Progenitor cell of endocrine pancreas (in vitro differentiated cells): ENCODE measurements at regions not wholly inside any gene's neighbourhood (a gene's known extent, or its start where the extent isn't known, plus 50 kb on each side); places are given as distances from the start of the nearest gene placed in this dataset.
"Not testable (repeated sequence)": the region's sequence is repeated elsewhere in the genome, so short reads cannot be mapped to it uniquely, and the experiment has no call there.

Source experiments
- DNase-seq: peaks from one replicate; pipeline ENCODE4 v3.0.0; 2021; ENCODE audit warnings: low spot score; ENCODE audit not compliant: unreplicated experiment
- H3K27ac Mint-ChIP-seq: 2 replicates; pipeline ENCODE4 v1.8.0; 2021; ENCODE audit warnings: mild to moderate bottlenecking, moderate library complexity, mixed read lengths
- H3K27me3 Mint-ChIP-seq: 2 replicates; pipeline ENCODE4 v1.8.0; 2021; ENCODE audit warnings: mixed read lengths
- H3K36me3 Mint-ChIP-seq: 2 replicates; pipeline ENCODE4 v1.8.0; 2022; ENCODE audit warnings: mixed read lengths; ENCODE audit not compliant: insufficient read depth
- H3K4me1 Mint-ChIP-seq: 2 replicates; pipeline ENCODE4 v1.8.0; 2021; ENCODE audit warnings: low read depth, mixed read lengths
- H3K4me3 Mint-ChIP-seq: 2 replicates; pipeline ENCODE4 v1.8.0; 2021; ENCODE audit warnings: low read depth, mild to moderate bottlenecking, moderate library complexity, mixed read lengths
- H3K9me3 Mint-ChIP-seq: 2 replicates; pipeline ENCODE4 v1.8.0; 2021; ENCODE audit warnings: low read depth, mixed read lengths
- CTCF ChIP-seq: fragments of 200-600 bp; sonication (generic); IDR thresholded peaks from one replicate; pipeline ENCODE4 v1.5.0; 2021; ENCODE audit warnings: antibody characterized with exemption, mild to moderate bottlenecking; ENCODE audit not compliant: unreplicated experiment

GRCh38 chr11:39661890-39662289 lies 1797.6 kb downstream of the LRRC4C start:
- Mint-ChIP-seq H3K9me3 (peaks cover 12% of the 10 kb centered on the region), H3K4me3 (no peak overlapping the region), H3K27me3 (no peaks in the 10 kb centered on the region), H3K4me1 (no peaks in the 10 kb centered on the region), H3K36me3 (peaks cover 1% of the 10 kb centered on the region), H3K27ac (no peak overlapping the region)
- TF ChIP-seq CTCF: no peak
- DNase-seq: no peak

- H3K4me1 Mint-ChIP-seq: peaks cover 5% of the 10 kb centered on the region
- H3K9me3 Mint-ChIP-seq: no peaks in the 10 kb centered on the region
- no peaks in the 10 kb centered on the region for H3K27me3 Mint-ChIP-seq
- no peak for DNase-seq
- H3K36me3 Mint-ChIP-seq: no peaks in the 10 kb centered on the region
- H3K4me3 Mint-ChIP-seq: no peak overlapping the region
- TF ChIP-seq CTCF: no peak
- no peak overlapping the region for H3K27ac Mint-ChIP-seq
Measured at GRCh38 chr11:39651857-39652461, 1807.5 kb downstream of the LRRC4C start.

GRCh38 chr11:39641751-39642150 lies 1817.7 kb downstream of the LRRC4C start:
- H3K36me3 Mint-ChIP-seq: no peaks in the 10 kb centered on the region
- H3K27me3 Mint-ChIP-seq: no peaks in the 10 kb centered on the region

GRCh38 chr11:39630365-39630764 lies 1829.1 kb downstream of the LRRC4C start:
- no peak for DNase-seq
- TF ChIP-seq CTCF: no peak
- Mint-ChIP-seq H3K36me3 (no peaks in the 10 kb centered on the region), H3K27me3 (no peaks in the 10 kb centered on the region), H3K4me3 (no peak overlapping the region), H3K9me3 (peaks cover 6% of the 10 kb centered on the region), H3K4me1 (no peaks in the 10 kb centered on the region), H3K27ac (no peak overlapping the region)

More at GRCh38 chr11:39641751-39642150, 1817.7 kb downstream of the LRRC4C start:
- no peaks in the 10 kb centered on the region for H3K4me1 Mint-ChIP-seq
- H3K27ac Mint-ChIP-seq: no peak overlapping the region
- DNase-seq: no peak
- TF ChIP-seq CTCF: no peak
- no peak overlapping the region for H3K4me3 Mint-ChIP-seq
- peaks cover 9% of the 10 kb centered on the region for H3K9me3 Mint-ChIP-seq

- Mint-ChIP-seq H3K27me3 (no peaks in the 10 kb centered on the region), H3K4me3 (no peak overlapping the region), H3K9me3 (no peaks in the 10 kb centered on the region), H3K4me1 (no peaks in the 10 kb centered on the region), H3K27ac (no peak overlapping the region), H3K36me3 (no peaks in the 10 kb centered on the region)
- TF ChIP-seq CTCF: no peak
- DNase-seq: no peak
Measured at GRCh38 chr11:39628311-39628710, 1831.1 kb downstream of the LRRC4C start.

GRCh38 chr11:39620309-39620708 lies 1839.1 kb downstream of the LRRC4C start:
- H3K36me3 Mint-ChIP-seq, H3K4me3 Mint-ChIP-seq, H3K9me3 Mint-ChIP-seq, H3K4me1 Mint-ChIP-seq, H3K27me3 Mint-ChIP-seq, H3K27ac Mint-ChIP-seq, DNase-seq: not testable (repeated sequence)
